Right lobe of liver (tissue), 4 donors: ENCODE measurements at regions not wholly inside any gene's neighbourhood (a gene's known extent, or its start where the extent isn't known, plus 50 kb on each side); places are given as distances from the start of the nearest gene placed in this dataset.

Source experiments
- CTCF ChIP-seq, 4 donors: fragments of 200-600 bp in 3 of 4; fragments of 450-650 bp in 1 of 4; IDR thresholded peaks; one replicate each; pipeline versions ENCODE4 v1.5.1 to v1.8.0; 2016 to 2022; ENCODE audit warnings: antibody characterized with exemption in 4 of 4, mild to moderate bottlenecking in 2 of 4
- POLR2A ChIP-seq: fragments of 450-650 bp; IDR thresholded peaks from one replicate; pipeline ENCODE4 v1.6.1; 2017; ENCODE audit warnings: antibody characterized with exemption, mild to moderate bottlenecking
- donor health status: DM: no; HTN: no; CAD: no.
- donor health status: DM: no; HTN: no; CAD: no.
- donor health status: DM: no; HTN: yes; CAD: no.

GRCh38 chr2:17387591-17387990, 130.6 kb downstream of the RAD51AP2 start:
- TF ChIP-seq CTCF (IDR thresholded peaks at IDR 0.05): no peak
- TF ChIP-seq POLR2A: no peak
